ENCODE measurements at regions not wholly inside any gene's neighbourhood (a gene's known extent, or its start where the extent isn't known, plus 50 kb on each side); places are given as distances from the start of the nearest gene placed in this dataset.

- DNase-seq: no peak
- H4K20me1 ChIP-seq (ENCODE audit: insufficient read depth, low read length): no peaks in the 10 kb centered on the region
- no peak overlapping the region for H3K4me2 ChIP-seq (ENCODE audit: low read depth, low read length)
- H3K36me3 ChIP-seq (replicated peaks; ENCODE audit: insufficient read depth, low read length): no peaks in the 10 kb centered on the region
- H3K4me1 ChIP-seq (ENCODE audit: low read length): no peaks in the 10 kb centered on the region
- H3K27ac ChIP-seq (ENCODE audit: low read length): no peak overlapping the region
- H3K9me2 ChIP-seq (replicated peaks; ENCODE audit: insufficient read depth, low read length): no peaks in the 10 kb centered on the region
- no peak for TF ChIP-seq EZH2 (optimal IDR thresholded peaks at IDR 0.05; ENCODE audit: low read depth, low read length)
- no peak for TF ChIP-seq CTCF (IDR thresholded peaks at IDR 0.05; ENCODE audit: low read length)
- TF ChIP-seq EZH2phosphoT487 (IDR thresholded peaks at IDR 0.05; ENCODE audit: low read length): no peak
- H3K79me2 ChIP-seq (ENCODE audit: low read length): no peaks in the 10 kb centered on the region
- peaks cover 91% of the 10 kb centered on the region for H3K27me3 ChIP-seq (replicated peaks; ENCODE audit: insufficient read depth, low read length)
- no peaks in the 10 kb centered on the region for H3F3A ChIP-seq (ENCODE audit: insufficient read depth, low read length)
- H3K9me3 ChIP-seq (replicated peaks; ENCODE audit: insufficient read depth, low read length): no peaks in the 10 kb centered on the region
- H3K9ac ChIP-seq (ENCODE audit: low read length): no peak overlapping the region
- H3K4me3 ChIP-seq (ENCODE audit: low read length): no peak overlapping the region
- no peak overlapping the region for H2AFZ ChIP-seq (ENCODE audit: low read length)
Measured at GRCh38 chr1:30814292-30814691, 56.7 kb upstream of the LAPTM5 start.

DNA sequence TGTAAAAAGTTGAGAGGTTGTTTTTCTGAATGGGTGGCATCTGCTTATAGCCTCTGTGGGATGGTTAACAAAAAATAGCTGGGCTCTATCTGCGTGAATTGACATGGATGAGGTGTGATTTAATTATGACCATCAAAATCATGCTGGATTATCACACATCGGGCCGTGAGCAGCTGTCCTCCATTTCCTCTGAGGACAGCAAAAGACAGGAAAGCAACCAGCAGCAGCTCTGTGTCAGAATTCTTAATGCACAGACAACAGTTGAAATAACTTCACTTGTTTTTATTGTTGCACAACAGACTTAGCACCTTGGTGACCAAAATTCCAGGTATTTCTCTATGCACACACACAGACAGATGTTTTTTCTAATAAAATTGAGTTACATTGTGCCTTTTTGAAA, 54.5 kb upstream of the LAPTM5 start:
- Histone ChIP-seq H3K27ac (ENCODE audit: low read length) (no peak overlapping the region), H4K20me1 (ENCODE audit: insufficient read depth, low read length) (no peaks in the 10 kb centered on the region), H3K9ac (ENCODE audit: low read length) (no peak overlapping the region), H3F3A (ENCODE audit: insufficient read depth, low read length) (no peaks in the 10 kb centered on the region), H3K4me3 (ENCODE audit: low read length) (no peak overlapping the region), H3K4me2 (ENCODE audit: low read depth, low read length) (no peak overlapping the region), H3K4me1 (ENCODE audit: low read length) (no peaks in the 10 kb centered on the region), H3K9me2 (replicated peaks; ENCODE audit: insufficient read depth, low read length) (no peaks in the 10 kb centered on the region), H3K9me3 (replicated peaks; ENCODE audit: insufficient read depth, low read length) (no peaks in the 10 kb centered on the region), H3K36me3 (replicated peaks; ENCODE audit: insufficient read depth, low read length) (no peaks in the 10 kb centered on the region), H3K27me3 (replicated peaks; ENCODE audit: insufficient read depth, low read length) (peaks cover 91% of the 10 kb centered on the region), H3K79me2 (ENCODE audit: low read length) (no peaks in the 10 kb centered on the region), H2AFZ (ENCODE audit: low read length) (no peak overlapping the region)
- no peak for DNase-seq
- TF ChIP-seq EZH2 (optimal IDR thresholded peaks at IDR 0.05; ENCODE audit: low read depth, low read length) (no peak), CTCF (IDR thresholded peaks at IDR 0.05; ENCODE audit: low read length) (no peak), EZH2phosphoT487 (IDR thresholded peaks at IDR 0.05; ENCODE audit: low read length) (no peak)

DNA sequence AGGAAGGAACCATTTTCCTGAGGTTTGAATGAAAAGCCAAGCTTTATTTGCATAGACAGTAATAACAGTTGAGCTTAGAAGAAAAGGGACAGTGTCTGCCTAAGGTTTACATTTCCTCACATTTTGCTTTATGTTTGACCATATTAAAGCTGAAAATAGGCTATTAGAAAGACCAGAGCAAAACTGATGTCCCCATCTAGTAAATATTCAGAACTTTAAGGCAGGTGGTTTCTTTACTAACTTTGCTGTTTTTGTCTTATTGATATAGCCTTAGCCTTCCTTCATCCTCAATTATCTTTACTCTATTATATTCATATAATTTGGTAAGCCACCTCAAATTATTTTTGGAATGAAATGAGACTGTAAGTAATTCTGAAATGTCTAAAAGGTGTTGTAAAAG, 53.6 kb upstream of the LAPTM5 start:
- no peaks in the 10 kb centered on the region for H3K9me3 ChIP-seq (replicated peaks; ENCODE audit: insufficient read depth, low read length)
- H3K4me1 ChIP-seq (ENCODE audit: low read length): no peaks in the 10 kb centered on the region
- H3K79me2 ChIP-seq (ENCODE audit: low read length): no peaks in the 10 kb centered on the region
- no peaks in the 10 kb centered on the region for H3F3A ChIP-seq (ENCODE audit: insufficient read depth, low read length)
- no peak overlapping the region for H2AFZ ChIP-seq (ENCODE audit: low read length)
- H4K20me1 ChIP-seq (ENCODE audit: insufficient read depth, low read length): no peaks in the 10 kb centered on the region
- peaks cover 92% of the 10 kb centered on the region for H3K27me3 ChIP-seq (replicated peaks; ENCODE audit: insufficient read depth, low read length)
- H3K9me2 ChIP-seq (replicated peaks; ENCODE audit: insufficient read depth, low read length): no peaks in the 10 kb centered on the region
- no peaks in the 10 kb centered on the region for H3K36me3 ChIP-seq (replicated peaks; ENCODE audit: insufficient read depth, low read length)
- H3K4me2 ChIP-seq (ENCODE audit: low read depth, low read length): no peak overlapping the region
- H3K4me3 ChIP-seq (ENCODE audit: low read length): no peak overlapping the region
- DNase-seq: no peak
- no peak overlapping the region for H3K9ac ChIP-seq (ENCODE audit: low read length)
- H3K27ac ChIP-seq (ENCODE audit: low read length): no peak overlapping the region
- no peak for TF ChIP-seq EZH2phosphoT487 (IDR thresholded peaks at IDR 0.05; ENCODE audit: low read length)
- TF ChIP-seq EZH2 (optimal IDR thresholded peaks at IDR 0.05; ENCODE audit: low read depth, low read length): no peak
- no peak for TF ChIP-seq CTCF (IDR thresholded peaks at IDR 0.05; ENCODE audit: low read length)

Data from MM.1S (cell line).